GM18858 (cell line): ENCODE measurements at regions not wholly inside any gene's neighbourhood (a gene's known extent, or its start where the extent isn't known, plus 50 kb on each side); places are given as distances from the start of the nearest gene placed in this dataset.
"Not testable (repeated sequence)": the region's sequence is repeated elsewhere in the genome, so short reads cannot be mapped to it uniquely, and the experiment has no call there.

Experiments
- ATAC-seq: cut with Tn5 transposase; IDR thresholded peaks from one replicate; pipeline ENCODE4 v1.9.1; 2021; ENCODE audit not compliant: unreplicated experiment

- ATAC-seq: no peak
Observed at GRCh38 chr4:23972187-23972586, 82.3 kb upstream of the PPARGC1A start.

- no peak for ATAC-seq
Observed at GRCh38 chr4:23970201-23970850, 80.5 kb upstream of the PPARGC1A start.

GRCh38 chr4:23969635-23970145 lies 79.8 kb upstream of the PPARGC1A start:
- no peak for ATAC-seq

- ATAC-seq: no peak
Observed at GRCh38 chr4:23967281-23967680, 77.4 kb upstream of the PPARGC1A start.

- no peak for ATAC-seq
Observed at GRCh38 chr4:23966725-23967124, 76.9 kb upstream of the PPARGC1A start.

GRCh38 chr4:23962462-23962861 lies 72.6 kb upstream of the PPARGC1A start:
- ATAC-seq: no peak

- ATAC-seq: not testable (repeated sequence)
Observed at GRCh38 chr4:23961395-23961794, 71.5 kb upstream of the PPARGC1A start.

GRCh38 chr4:23959396-23960148 lies 69.7 kb upstream of the PPARGC1A start:
- no peak for ATAC-seq

GRCh38 chr4:23958749-23959148 lies 68.9 kb upstream of the PPARGC1A start:
- no peak for ATAC-seq

GRCh38 chr4:23957465-23957864 lies 67.6 kb upstream of the PPARGC1A start:
- ATAC-seq: no peak

GRCh38 chr4:23956601-23957364 lies 66.9 kb upstream of the PPARGC1A start:
- ATAC-seq: no peak

GRCh38 chr4:23952258-23952657 lies 62.4 kb upstream of the PPARGC1A start:
- no peak for ATAC-seq

GRCh38 chr4:23947826-23948225 lies 58.0 kb upstream of the PPARGC1A start:
- ATAC-seq: no peak

- ATAC-seq: no peak
Observed at GRCh38 chr4:23946299-23946698, 56.5 kb upstream of the PPARGC1A start.

- ATAC-seq: no peak
Observed at GRCh38 chr4:23945451-23946017, 55.7 kb upstream of the PPARGC1A start.

- not testable (repeated sequence) for ATAC-seq
Observed at GRCh38 chr4:23944556-23944955, 54.7 kb upstream of the PPARGC1A start.

GRCh38 chr4:23943478-23943877 lies 53.6 kb upstream of the PPARGC1A start:
- ATAC-seq: no peak

GRCh38 chr4:23942471-23942870 lies 52.6 kb upstream of the PPARGC1A start:
- ATAC-seq: no peak
